HepG2 (cell line): ENCODE measurements at regions not wholly inside any gene's neighbourhood (a gene's known extent, or its start where the extent isn't known, plus 50 kb on each side); places are given as distances from the start of the nearest gene placed in this dataset.

Experiments used
- ATAC-seq: fragments of 200-7000 bp; cut with Tn5 transposase; 3 replicates; pipeline ENCODE4 v1.9.1; 2020; ENCODE audit warnings: mild to moderate bottlenecking, moderate library complexity
- BruUV-seq: library from RNA; stranded (reverse); fragments of 400-500 nt; replicated peaks from 2 replicates; lab custom pipeline; 2021; lab: Mats Ljungman, UMichigan
- CTCF ChIA-PET: fragments of 300-600 bp; formaldehyde crosslinking; extraction: SDS; loops from one replicate; lab custom pipeline; 2021; ENCODE audit warnings: low total read pairs, inconsistent platforms, low intra/inter-chr PET ratio; lab: Yijun Ruan, JAX
- POLR2A ChIA-PET: fragments of 350-600 bp; sonication (Branson Sonifier 250); formaldehyde crosslinking; loops from one replicate; lab custom pipeline; 2020; ENCODE audit warnings: antibody characterized with exemption, inconsistent platforms; lab: Yijun Ruan, JAX
- DNase-seq: peaks from one replicate; pipeline ENCODE4 v3.0.0-alpha.2; 2015; ENCODE audit warnings: low spot score
- FAIRE-seq: peaks from 3 replicates; lab custom pipeline; 2011; peaks lifted over from hg19 to GRCh38; lab: Jason Lieb, UNC
- H2AFZ ChIP-seq: one replicate; pipeline ENCODE4 v1.6.1; 2011; ENCODE audit warnings: low read length, inconsistent platforms
- H3K27ac ChIP-seq: fragments of 300-600 bp; 3 replicates; pipeline ENCODE4 v1.8.0; 2011; ENCODE audit warnings: mixed run types, mild to moderate bottlenecking, mixed read lengths, low read length, inconsistent platforms; ENCODE audit not compliant: insufficient read depth; ENCODE audit errors: extremely low read length
- H3K27me3 ChIP-seq, 2 experiments: fragments of 200-600 bp in 1 of 2; 2 replicates in 1 of 2; 3 replicates in 1 of 2; pipeline versions ENCODE4 v1.6.0 to v1.8.0; 2011; ENCODE audit warnings: low read length in 2 of 2, mild to moderate bottlenecking in 2 of 2, moderate library complexity in 2 of 2, inconsistent platforms in 1 of 2; ENCODE audit not compliant: insufficient read depth in 2 of 2, control insufficient read depth in 1 of 2
- H3K36me3 ChIP-seq, 2 experiments: fragments of 200-600 bp in 1 of 2; replicated peaks in 1 of 2; 2 replicates in 1 of 2; 3 replicates in 1 of 2; pipeline versions ENCODE4 v1.5.1 to v1.8.0; 2011; ENCODE audit warnings: low read length in 2 of 2, inconsistent platforms in 1 of 2; ENCODE audit not compliant: insufficient read depth in 2 of 2, control insufficient read depth in 1 of 2
- H3K4me1 ChIP-seq: 2 replicates; pipeline ENCODE4 v1.5.1; 2012; ENCODE audit warnings: low read length, inconsistent platforms; ENCODE audit not compliant: insufficient read depth
- H3K4me2 ChIP-seq: 2 replicates; pipeline ENCODE4 v1.6.0; 2011; ENCODE audit warnings: low read depth, low read length, inconsistent platforms
- H3K4me3 ChIP-seq, 3 experiments: fragments of 200-600 bp in 1 of 3; sonication (generic), shearing (Covaris generic) in 1 of 3; replicated peaks in 1 of 3; 2 replicates each; pipeline ENCODE4 v1.5.1; 2011 to 2016; ENCODE audit warnings: low read length in 3 of 3, inconsistent platforms in 2 of 3, low read depth in 2 of 3, mild to moderate bottlenecking in 2 of 3, control low read depth in 1 of 3, mixed read lengths in 1 of 3; ENCODE audit not compliant: insufficient read depth in 1 of 3
- H3K79me2 ChIP-seq: one replicate; pipeline ENCODE4 v1.6.1; 2011; ENCODE audit warnings: low read length, inconsistent platforms; ENCODE audit not compliant: insufficient read depth
- H3K9ac ChIP-seq: 2 replicates; pipeline ENCODE4 v1.6.0; 2011; ENCODE audit warnings: mild to moderate bottlenecking, low read depth, low read length, inconsistent platforms; ENCODE audit not compliant: insufficient read depth
- H3K9me3 ChIP-seq: 2 replicates; pipeline ENCODE4 v1.5.1; 2012; ENCODE audit warnings: mild to moderate bottlenecking, low read length
- H4K20me1 ChIP-seq: 2 replicates; pipeline ENCODE4 v1.6.0; 2011; ENCODE audit warnings: inconsistent platforms, mild to moderate bottlenecking, low read length, moderate library complexity; ENCODE audit not compliant: insufficient read depth
- ARID5B ChIP-seq: IDR thresholded peaks from 2 replicates; pipeline ENCODE4 v1.4.0; 2020; ENCODE audit warnings: mild to moderate bottlenecking, missing genetic modification reagents
- FOXP1 ChIP-seq, 2 experiments: fragments of 450-650 bp in 1 of 2; IDR thresholded peaks; 2 replicates each; pipeline ENCODE4 v1.6.1; 2017 to 2018; ENCODE audit warnings: antibody characterized with exemption in 1 of 2
- GATAD2A ChIP-seq: IDR thresholded peaks from 2 replicates; pipeline ENCODE4 v1.6.1; 2016
- HNF4A ChIP-seq: sonication (generic); formaldehyde crosslinking; IDR thresholded peaks from 2 replicates; pipeline ENCODE4 v1.4.0; 2020; ENCODE audit warnings: missing genetic modification reagents
- MEF2D ChIP-seq: sonication (generic); formaldehyde crosslinking; IDR thresholded peaks from 2 replicates; pipeline ENCODE4 v1.5.1; 2020; ENCODE audit warnings: mild to moderate bottlenecking, missing genetic modification reagents
- PAXIP1 ChIP-seq: sonication (generic); formaldehyde crosslinking; conservative IDR thresholded peaks from 2 replicates; pipeline ENCODE4 v1.4.0; 2020; ENCODE audit warnings: mild to moderate bottlenecking, missing genetic modification reagents, moderate library complexity
- PTBP1 ChIP-seq: fragments of 200-400 bp; formaldehyde crosslinking; IDR thresholded peaks from 2 replicates; pipeline ENCODE4 v1.6.1; 2018; ENCODE audit warnings: low read length, low read depth; ENCODE audit not compliant: poor library complexity, severe bottlenecking
- RFX3 ChIP-seq: IDR thresholded peaks from 2 replicates; pipeline ENCODE4 v1.6.1; 2016; ENCODE audit warnings: missing biosample characterization, missing genetic modification reagents
- SOX13 ChIP-seq, 3 experiments: fragments of 450-650 bp in 1 of 3; sonication (generic) in 1 of 3; formaldehyde crosslinking in 1 of 3; IDR thresholded peaks in 2 of 3; conservative IDR thresholded peaks in 1 of 3; 2 replicates each; pipeline versions ENCODE4 v1.5.0 to v1.6.1; 2016 to 2020; ENCODE audit warnings: antibody characterized with exemption in 1 of 3, mild to moderate bottlenecking in 1 of 3, missing compliant biosample characterization in 1 of 3, missing genetic modification reagents in 1 of 3, moderate library complexity in 1 of 3
- SOX5 ChIP-seq: IDR thresholded peaks from 2 replicates; pipeline ENCODE4 v1.6.1; 2016; ENCODE audit warnings: borderline replicate concordance
- SOX6 ChIP-seq, 2 experiments: fragments of 450-650 bp in 1 of 2; sonication (generic) in 1 of 2; formaldehyde crosslinking in 1 of 2; IDR thresholded peaks; 2 replicates each; pipeline versions ENCODE4 v1.4.0 to v1.6.1; 2017 to 2020; ENCODE audit warnings: antibody characterized with exemption in 1 of 2, mild to moderate bottlenecking in 1 of 2, missing genetic modification reagents in 1 of 2
- ZNF737 ChIP-seq: sonication (generic); formaldehyde crosslinking; IDR thresholded peaks from 2 replicates; pipeline ENCODE4 v1.5.0; 2020; ENCODE audit warnings: missing genetic modification reagents, mild to moderate bottlenecking, borderline replicate concordance
- WGBS: methylation state at CpG from one replicate; pipeline ENCODE4 v1.1.6; 2017; ENCODE audit warnings: low lambda C conversion rate; 5-methylcytosine and 5-hydroxymethylcytosine counted together
- in situ Hi-C: cut with HindIII; loops from 2 replicates; pipeline ENCODE4 v1.10.0; 2017; ENCODE audit warnings: low pct_unique_long_range_greater_than_20kb; ENCODE audit not compliant: extremely low pct_ligation_motif_present
- intact Hi-C: fragments of 100-400 bp; cut with micrococcal nuclease; formaldehyde crosslinking; loops from one replicate; pipeline ENCODE4 v1.10.0; 2022; ENCODE audit not compliant: unreplicated experiment
- TF ChIP-seq, protein P1 (sequence below): fragments of 450-650 bp; IDR thresholded peaks from 2 replicates; pipeline ENCODE4 v1.6.1; 2017

- TF ChIP-seq PTBP1 = no peak
- TF ChIP-seq, protein P1, sequence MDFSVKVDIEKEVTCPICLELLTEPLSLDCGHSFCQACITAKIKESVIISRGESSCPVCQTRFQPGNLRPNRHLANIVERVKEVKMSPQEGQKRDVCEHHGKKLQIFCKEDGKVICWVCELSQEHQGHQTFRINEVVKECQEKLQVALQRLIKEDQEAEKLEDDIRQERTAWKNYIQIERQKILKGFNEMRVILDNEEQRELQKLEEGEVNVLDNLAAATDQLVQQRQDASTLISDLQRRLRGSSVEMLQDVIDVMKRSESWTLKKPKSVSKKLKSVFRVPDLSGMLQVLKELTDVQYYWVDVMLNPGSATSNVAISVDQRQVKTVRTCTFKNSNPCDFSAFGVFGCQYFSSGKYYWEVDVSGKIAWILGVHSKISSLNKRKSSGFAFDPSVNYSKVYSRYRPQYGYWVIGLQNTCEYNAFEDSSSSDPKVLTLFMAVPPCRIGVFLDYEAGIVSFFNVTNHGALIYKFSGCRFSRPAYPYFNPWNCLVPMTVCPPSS = no peak
Observed at GRCh38 chr5:88997937-88998336, 115.0 kb upstream of the MEF2C start (continued).

DNA sequence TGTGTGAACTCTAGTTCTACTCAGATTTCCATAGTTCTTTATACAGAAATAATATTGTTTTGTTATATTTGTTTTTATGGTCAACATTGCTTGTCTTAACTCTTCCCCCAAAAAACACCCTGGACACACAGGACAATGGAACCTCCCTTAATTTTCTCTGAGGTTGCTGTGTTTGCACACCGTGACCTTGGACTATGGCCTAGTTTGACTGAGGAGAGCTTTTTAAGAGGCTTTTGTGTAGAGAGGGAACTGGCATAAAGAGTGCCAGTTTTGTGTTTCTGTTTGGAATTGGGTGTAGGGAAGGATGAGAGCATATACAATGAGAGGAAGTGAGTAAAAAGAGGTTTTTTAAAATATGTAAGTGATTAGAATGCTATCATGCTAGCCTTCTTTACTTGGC, 101.1 kb upstream of the MEF2C start:
- no peak for TF ChIP-seq FOXP1 (IDR thresholded peaks at IDR 0.05)
- 0 out of 2 replicates have a peak, but pooled peaks have one; percentile 14 for TF ChIP-seq FOXP1 (CRISPR knock-in tag; IDR thresholded peaks at IDR 0.05)
- TF ChIP-seq ARID5B = 0 out of 2 replicates have a peak, but pooled peaks have one; percentile 15
- TF ChIP-seq HNF4A (CRISPR knock-in tag) = peak; percentile 56
- 0 out of 2 replicates have a peak, but pooled peaks have one; percentile 18 for TF ChIP-seq GATAD2A (CRISPR knock-in tag)
- no peak for TF ChIP-seq MEF2D
- no peak for TF ChIP-seq ZNF737
- 0 out of 2 replicates have a peak, but pooled peaks have one; percentile 23 for TF ChIP-seq SOX5 (CRISPR knock-in tag)
- no peak for TF ChIP-seq SOX13 (IDR thresholded peaks at IDR 0.05)
- peak in 1 of 2 experiments; percentile 73; a peak in 2 of 4 replicates for TF ChIP-seq SOX13 (CRISPR knock-in tag; conservative IDR thresholded peaks at IDR 0.05 in 1 of 2, IDR thresholded peaks at IDR 0.05 in 1 of 2)
- 0 out of 2 replicates have a peak, but pooled peaks have one; percentile 19 for TF ChIP-seq PAXIP1
- no peak for TF ChIP-seq SOX6 (IDR thresholded peaks at IDR 0.05)
- TF ChIP-seq SOX6 (CRISPR knock-in tag; IDR thresholded peaks at IDR 0.05) = peak; percentile 38
- no peak for TF ChIP-seq RFX3 (CRISPR knock-in tag)
- no peak overlapping the region for H3K4me3 ChIP-seq
- intact Hi-C loops = no loop called here
- no peaks in the 10 kb centered on the region for H4K20me1 ChIP-seq
- POLR2A ChIA-PET = no interaction called here
- no peaks in the 10 kb centered on the region for H3K9me3 ChIP-seq
- WGBS = 0% methylated on average over 1 of the region's 1 CpG
- no peaks in the 10 kb centered on the region for H3K79me2 ChIP-seq
- no peak for ATAC-seq
- peak; percentile 45 for DNase-seq
- no peaks in the 10 kb centered on the region for H3K27me3 ChIP-seq
- no peak for FAIRE-seq
- H2AFZ ChIP-seq = no peak overlapping the region
- no peak overlapping the region for H3K9ac ChIP-seq
- no peak overlapping the region for H3K4me2 ChIP-seq
- CTCF ChIA-PET = no interaction called here
- H3K4me1 ChIP-seq = peaks cover 12% of the 10 kb centered on the region
- no peaks in the 10 kb centered on the region for H3K36me3 ChIP-seq
- BruUV-seq = no TSS peak
- no peak overlapping the region for H3K27ac ChIP-seq
- in situ Hi-C loops = no loop called here
